A549 (cell line): ENCODE measurements at regions not wholly inside any gene's neighbourhood (a gene's known extent, or its start where the extent isn't known, plus 50 kb on each side); places are given as distances from the start of the nearest gene placed in this dataset.

Source experiments
- HDAC2 ChIP-seq: fragments of 200-600 bp; sonication (generic); IDR thresholded peaks from 2 replicates; pipeline ENCODE4 v1.6.1; 2016
- HMGXB4 ChIP-seq: fragments of 250-450 bp; sonication (Bioruptor Pico); IDR thresholded peaks from 2 replicates; pipeline ENCODE4 v1.5.0; 2021; ENCODE audit warnings: mild to moderate bottlenecking, moderate library complexity, borderline replicate concordance
- NPAS2 ChIP-seq: fragments of 250-450 bp; sonication (Bioruptor Pico); IDR thresholded peaks from 2 replicates; pipeline ENCODE4 v1.8.0; 2022; ENCODE audit warnings: mild to moderate bottlenecking, moderate library complexity, borderline replicate concordance
- RAD21 ChIP-seq, 2 experiments: fragments of >200 bp in 1 of 2; sonication (Bioruptor Twin) in 1 of 2; formaldehyde crosslinking in 1 of 2; IDR thresholded peaks in 1 of 2; conservative IDR thresholded peaks in 1 of 2; 2 replicates in 1 of 2; 3 replicates in 1 of 2; pipeline ENCODE4 v1.6.1; 2012 to 2018; ENCODE audit warnings: inconsistent platforms in 1 of 2

GRCh38 chr22:49458708-49459099, 369.0 kb downstream of the BRD1 start:
- no peak for TF ChIP-seq HDAC2
- no peak for TF ChIP-seq HMGXB4
- TF ChIP-seq RAD21 (conservative IDR thresholded peaks at IDR 0.05 in 1 of 2, IDR thresholded peaks at IDR 0.05 in 1 of 2), result no peak
- TF ChIP-seq NPAS2, result no peak
